GM12891 (cell line): ENCODE measurements at regions not wholly inside any gene's neighbourhood (a gene's known extent, or its start where the extent isn't known, plus 50 kb on each side); places are given as distances from the start of the nearest gene placed in this dataset.

Source experiments
- PAX5 ChIP-seq: IDR thresholded peaks from 2 replicates; pipeline ENCODE4 v1.6.1; 2011; ENCODE audit warnings: low read length, moderate library complexity, mild to moderate bottlenecking; ENCODE audit not compliant: insufficient read depth, severe bottlenecking
- POLR2A ChIP-seq: IDR thresholded peaks from 2 replicates; pipeline ENCODE4 v1.6.1; 2011; ENCODE audit warnings: low read depth, low read length, control low read depth
- POLR2AphosphoS5 ChIP-seq: IDR thresholded peaks from 2 replicates; pipeline ENCODE4 v1.6.1; 2011; ENCODE audit warnings: low read depth, low read length, control low read depth
- TAF1 ChIP-seq: IDR thresholded peaks from 2 replicates; pipeline ENCODE4 v1.6.1; 2011; ENCODE audit warnings: low read depth, low read length, control low read depth

- no peak for TF ChIP-seq PAX5
- no peak for TF ChIP-seq POLR2A
- no peak for TF ChIP-seq POLR2AphosphoS5
- TF ChIP-seq TAF1 = no peak
These were observed 1628.2 kb upstream of the IGFBP7 start for GRCh38 chr4:58738375-58738774.
